Central memory CD8-positive, alpha-beta T cell (primary cell): ENCODE measurements at regions not wholly inside any gene's neighbourhood (a gene's known extent, or its start where the extent isn't known, plus 50 kb on each side); places are given as distances from the start of the nearest gene placed in this dataset.
"Not testable (repeated sequence)": the region's sequence is repeated elsewhere in the genome, so short reads cannot be mapped to it uniquely, and the experiment has no call there.

Source experiments
- ATAC-seq: fragments of 150-1000 bp; cut with Tn5 transposase; replicated peaks from 2 replicates; pipeline ENCODE4 v1.10.0; 2022; ENCODE audit warnings: mild to moderate bottlenecking, moderate FRiP score, moderate number of reproducible peaks; ENCODE audit not compliant: poor library complexity, severe bottlenecking; ENCODE audit errors: extremely low read depth
- DNase-seq, 2 donors: peaks; one replicate each; pipeline ENCODE4 v3.0.0; 2021; ENCODE audit warnings: low spot score in 2 of 2
- H3K27ac Mint-ChIP-seq: one replicate; pipeline ENCODE4 v1.8.0; 2022; ENCODE audit warnings: low read depth, mild to moderate bottlenecking, moderate library complexity, mixed read lengths
- H3K27me3 Mint-ChIP-seq: one replicate; pipeline ENCODE4 v1.8.0; 2022; ENCODE audit warnings: mixed read lengths
- H3K36me3 Mint-ChIP-seq: one replicate; pipeline ENCODE4 v1.8.0; 2022; ENCODE audit warnings: mild to moderate bottlenecking, moderate library complexity, mixed read lengths; ENCODE audit not compliant: insufficient read depth
- H3K4me1 Mint-ChIP-seq: one replicate; pipeline ENCODE4 v1.8.0; 2022; ENCODE audit warnings: mixed read lengths
- H3K4me3 Mint-ChIP-seq: one replicate; pipeline ENCODE4 v1.8.0; 2022; ENCODE audit warnings: mild to moderate bottlenecking, moderate library complexity, mixed read lengths
- H3K9me3 Mint-ChIP-seq: one replicate; pipeline ENCODE4 v1.8.0; 2022; ENCODE audit warnings: mixed read lengths

DNA sequence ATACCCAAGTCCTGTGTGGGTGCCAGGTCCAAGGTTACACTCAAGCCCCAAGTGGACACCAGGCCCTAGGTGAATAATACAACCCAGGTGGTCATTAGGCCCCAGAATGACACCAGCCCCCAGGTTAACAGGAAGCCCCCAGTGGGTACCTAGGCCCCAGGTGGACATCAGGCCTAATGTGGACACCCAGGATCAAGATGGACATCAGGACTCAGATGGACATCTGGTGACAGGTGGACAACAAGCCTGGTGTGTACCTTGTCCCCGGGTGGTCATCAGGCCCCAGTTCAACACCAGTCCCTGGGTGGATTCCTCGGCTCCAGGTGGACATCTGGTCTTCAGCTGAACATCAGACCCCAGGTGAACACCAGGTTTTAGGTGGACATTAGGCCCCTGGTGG is 1485.4 kb upstream of the TPTE start:
- not testable (repeated sequence) for ATAC-seq, H3K36me3 Mint-ChIP-seq, H3K4me3 Mint-ChIP-seq, H3K9me3 Mint-ChIP-seq, DNase-seq, H3K27ac Mint-ChIP-seq, H3K27me3 Mint-ChIP-seq, H3K4me1 Mint-ChIP-seq

DNA sequence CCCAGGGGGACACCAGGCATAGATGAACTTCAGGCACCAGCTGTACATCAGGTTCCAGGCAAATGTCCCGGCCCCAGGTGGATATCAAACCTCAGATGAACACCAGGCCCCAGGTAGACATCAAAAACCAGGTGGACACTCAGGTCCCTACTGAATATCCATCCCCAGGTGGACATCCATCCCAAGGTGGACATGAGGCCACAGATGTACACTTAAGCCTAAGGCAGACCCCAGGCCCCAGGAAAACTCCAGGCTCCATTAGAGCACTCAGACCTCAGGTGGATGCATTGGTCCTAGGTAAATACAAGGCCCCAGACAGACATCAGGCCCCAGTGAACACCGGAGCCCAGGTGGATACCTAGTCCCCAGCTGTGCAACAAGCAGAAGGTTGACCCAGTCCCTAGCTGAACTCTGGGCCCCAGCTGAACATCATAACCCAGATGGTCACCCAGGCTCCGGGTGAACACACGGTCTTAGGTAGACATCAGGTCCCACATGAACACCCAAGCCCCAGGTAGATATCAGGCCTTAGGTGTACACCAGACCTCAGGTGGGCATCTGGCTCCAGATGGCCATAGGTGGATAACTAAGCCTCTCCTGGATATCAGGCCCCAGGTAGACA is 1484.3 kb upstream of the TPTE start:
- not testable (repeated sequence) for H3K27me3 Mint-ChIP-seq, H3K9me3 Mint-ChIP-seq, ATAC-seq, H3K27ac Mint-ChIP-seq, H3K4me1 Mint-ChIP-seq, H3K36me3 Mint-ChIP-seq, H3K4me3 Mint-ChIP-seq
- peak in 1 of 2 donors; percentile 5 for DNase-seq

DNA sequence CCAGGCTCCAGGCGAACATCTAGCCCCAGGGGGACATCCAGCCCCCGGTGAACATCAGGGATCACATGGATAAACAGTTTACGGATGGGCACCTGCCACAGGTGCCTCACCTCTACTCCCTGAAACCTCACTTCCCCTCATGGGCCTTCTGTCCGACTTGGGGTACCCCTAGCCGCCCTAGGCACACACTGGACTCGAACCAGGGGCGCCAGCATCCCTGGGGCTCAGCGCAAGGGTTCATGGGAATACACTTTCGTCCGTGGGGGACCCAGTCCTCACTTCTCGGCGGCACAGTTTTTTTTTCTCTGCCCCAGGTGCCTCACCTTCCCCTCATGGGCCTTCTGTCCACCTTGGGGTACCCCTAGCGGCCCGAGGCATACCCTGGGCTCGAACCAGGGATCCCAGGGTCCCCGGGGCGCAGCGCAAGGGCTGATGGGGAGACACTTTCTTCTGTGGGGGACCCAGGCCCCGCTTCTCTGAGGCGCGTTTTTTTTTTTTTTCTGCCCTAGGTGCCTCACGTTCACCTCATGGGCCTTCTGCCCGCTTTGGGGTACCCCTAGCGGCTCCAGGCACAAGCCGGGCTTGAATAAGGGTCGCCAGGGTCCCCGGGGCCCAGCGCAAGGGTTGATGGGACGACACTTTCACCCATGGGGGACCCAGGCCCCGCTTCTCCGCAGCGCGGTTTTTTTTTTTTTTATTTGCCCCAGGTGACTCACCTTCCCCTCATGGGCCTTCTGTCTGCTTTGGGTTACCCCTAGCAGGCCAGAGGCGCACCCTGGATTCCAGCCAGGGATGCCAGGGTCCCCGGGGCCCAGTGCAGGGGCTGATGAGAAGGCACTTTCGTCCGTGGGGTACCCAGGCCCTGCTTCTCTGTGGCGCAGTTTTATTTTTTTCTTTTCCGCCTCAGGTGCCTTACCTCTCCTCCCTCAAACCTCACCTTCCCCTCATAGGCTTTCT is 1483.5 kb upstream of the TPTE start:
- H3K4me1 Mint-ChIP-seq, ATAC-seq, H3K4me3 Mint-ChIP-seq, H3K9me3 Mint-ChIP-seq, H3K36me3 Mint-ChIP-seq, H3K27me3 Mint-ChIP-seq, H3K27ac Mint-ChIP-seq: not testable (repeated sequence)
- DNase-seq: peak in 1 of 2 donors; percentile 11

DNA sequence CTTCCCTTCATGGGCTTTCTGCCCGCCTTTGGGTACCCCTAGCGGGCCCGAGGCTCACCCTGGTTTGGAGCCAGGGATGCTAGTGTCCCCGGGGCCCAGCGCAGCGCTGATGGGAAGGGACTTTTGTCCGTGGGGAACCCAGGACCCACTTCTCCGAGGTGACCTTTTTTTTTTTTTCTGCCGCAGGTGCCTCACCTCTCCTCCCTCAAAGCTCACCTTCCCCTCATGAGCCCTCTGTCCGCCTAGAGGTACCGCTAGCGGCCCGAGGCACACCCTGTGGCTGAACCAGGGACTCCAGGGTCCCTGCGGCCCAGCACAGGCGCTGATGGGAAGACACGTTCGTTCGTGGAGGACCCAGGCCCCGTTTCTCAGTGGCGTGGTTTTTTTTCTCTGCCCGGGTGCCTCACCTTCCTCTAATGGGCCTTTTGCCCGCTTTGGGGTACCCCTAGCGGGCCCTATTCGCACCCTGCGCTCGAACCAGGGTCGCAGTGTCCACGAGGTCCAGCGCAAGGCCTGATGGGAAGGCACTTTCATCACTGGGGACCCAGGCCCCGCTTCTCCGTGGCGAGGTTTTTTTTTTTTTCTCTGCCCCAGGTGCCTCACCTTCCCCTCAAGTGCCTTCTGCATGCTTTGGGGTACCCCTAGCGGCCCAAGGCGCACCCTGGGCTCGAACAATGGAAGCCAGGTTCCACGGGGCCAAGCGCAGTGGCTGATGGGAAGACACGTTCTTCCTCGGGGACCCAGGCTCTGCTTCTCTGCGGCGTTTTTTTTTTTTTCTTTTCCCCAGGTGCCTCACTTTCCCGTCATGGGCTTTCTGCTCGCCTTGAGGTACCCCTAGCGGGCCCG is 1481.6 kb upstream of the TPTE start:
- H3K4me3 Mint-ChIP-seq, H3K27me3 Mint-ChIP-seq, H3K9me3 Mint-ChIP-seq, H3K36me3 Mint-ChIP-seq, H3K4me1 Mint-ChIP-seq, H3K27ac Mint-ChIP-seq, ATAC-seq: not testable (repeated sequence)
- DNase-seq: peak in 1 of 2 donors; percentile 13

DNA sequence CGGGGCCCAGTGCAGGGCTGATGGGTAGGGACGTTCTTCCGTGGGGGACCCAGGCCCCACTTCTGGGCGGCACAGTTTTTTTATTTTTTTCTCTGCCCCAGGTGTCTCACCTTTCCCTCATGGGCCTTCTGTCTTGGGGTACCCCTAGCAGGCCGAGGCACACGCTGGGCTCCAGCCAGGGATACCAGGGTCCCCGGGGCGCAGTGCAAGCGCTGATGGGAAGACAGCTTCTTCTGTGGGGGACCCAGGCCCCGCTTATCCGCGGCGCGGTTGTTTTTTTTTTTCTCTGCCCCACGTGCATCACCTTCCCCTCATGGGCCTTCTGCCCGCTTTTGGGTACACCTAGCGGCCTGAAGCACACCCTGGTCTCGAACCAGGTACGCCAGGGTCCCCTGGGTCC is 1481.0 kb upstream of the TPTE start:
- not testable (repeated sequence) for ATAC-seq, H3K27me3 Mint-ChIP-seq, H3K4me3 Mint-ChIP-seq, H3K27ac Mint-ChIP-seq, H3K4me1 Mint-ChIP-seq, H3K36me3 Mint-ChIP-seq, H3K9me3 Mint-ChIP-seq
- peak in 1 of 2 donors; percentile 11 for DNase-seq

DNA sequence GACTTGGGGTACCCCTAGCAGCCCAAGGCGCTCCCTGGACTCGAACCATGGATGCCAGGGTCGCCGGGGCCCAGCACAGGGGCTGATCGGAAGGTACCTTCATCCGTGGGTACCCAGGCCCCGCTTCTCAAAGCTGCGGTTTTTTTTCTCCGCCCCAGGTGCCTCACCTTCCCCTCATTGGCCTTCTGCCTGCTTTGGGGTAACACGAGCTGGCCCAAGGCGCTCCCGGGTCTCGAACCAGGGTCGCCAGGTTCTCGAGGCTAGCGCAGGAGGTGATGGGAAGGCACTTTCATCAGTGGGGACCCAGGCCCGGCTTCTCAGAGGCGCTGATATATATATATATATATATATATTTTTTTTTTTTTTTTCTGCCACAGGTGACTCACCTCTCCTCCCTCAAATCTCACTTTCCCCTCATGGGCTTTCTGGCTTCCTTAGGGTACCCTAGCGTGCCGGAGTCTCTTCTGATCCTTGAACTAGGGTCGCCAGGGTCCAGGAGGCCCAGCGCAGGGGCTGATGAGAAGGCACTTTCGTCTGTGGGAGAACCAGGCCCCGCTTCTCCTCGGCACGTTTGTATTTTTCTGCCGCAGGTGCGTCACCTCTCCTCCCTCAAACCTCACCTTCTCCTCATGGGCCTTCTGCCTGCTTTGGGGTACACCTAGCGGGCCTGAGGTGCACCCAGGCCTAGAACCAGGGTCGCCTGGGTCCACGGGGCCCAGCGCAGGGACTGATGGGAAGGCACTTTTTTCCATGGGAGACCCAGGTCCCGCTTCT is 1480.0 kb upstream of the TPTE start:
- H3K4me3 Mint-ChIP-seq, H3K27me3 Mint-ChIP-seq, H3K27ac Mint-ChIP-seq, H3K4me1 Mint-ChIP-seq, H3K9me3 Mint-ChIP-seq, H3K36me3 Mint-ChIP-seq, ATAC-seq: not testable (repeated sequence)
- peak in 1 of 2 donors; percentile 10 for DNase-seq

DNA sequence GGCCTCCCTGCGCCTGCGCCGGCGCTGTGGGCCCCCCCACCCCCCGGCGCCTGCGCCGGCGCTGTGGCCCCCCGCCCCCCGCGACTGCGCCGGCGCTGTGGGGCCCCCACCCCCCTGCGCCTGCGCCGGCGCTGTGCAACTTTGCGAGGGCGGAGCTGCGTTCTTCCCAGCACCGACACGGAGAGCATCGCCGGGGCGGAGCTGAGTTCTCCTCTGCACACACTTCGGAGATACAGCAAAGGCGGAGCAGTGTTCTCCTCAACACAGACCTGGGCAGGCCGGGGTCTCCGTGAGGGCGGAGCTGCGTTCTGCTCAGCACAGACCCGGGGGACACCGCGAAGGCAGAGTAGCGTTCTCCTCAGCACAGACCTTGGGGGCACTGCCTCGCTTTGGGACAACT is 1478.3 kb upstream of the TPTE start:
- H3K4me3 Mint-ChIP-seq, DNase-seq, H3K4me1 Mint-ChIP-seq, H3K9me3 Mint-ChIP-seq, H3K27me3 Mint-ChIP-seq, ATAC-seq, H3K36me3 Mint-ChIP-seq, H3K27ac Mint-ChIP-seq: not testable (repeated sequence)

DNA sequence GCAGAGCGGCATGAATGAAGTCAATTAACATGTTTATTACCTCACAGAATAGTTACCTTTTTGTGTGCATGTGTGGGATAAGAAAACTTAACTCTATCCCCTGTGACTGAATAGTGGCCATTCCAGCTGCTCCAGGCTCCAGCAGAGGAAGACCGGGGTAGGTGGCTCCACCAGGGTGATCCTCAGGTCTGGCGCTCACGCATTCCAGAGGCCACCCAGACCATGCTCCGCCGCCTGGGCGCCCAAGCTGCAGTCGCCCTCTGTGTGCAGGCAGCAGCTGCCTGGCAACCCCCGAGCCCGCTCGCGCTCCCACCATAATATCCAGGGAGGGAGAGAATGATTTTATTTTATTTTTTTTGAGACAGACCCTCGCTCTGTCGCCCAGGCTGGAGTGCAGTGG is 1474.5 kb upstream of the TPTE start:
- H3K27ac Mint-ChIP-seq, H3K4me1 Mint-ChIP-seq, ATAC-seq, H3K9me3 Mint-ChIP-seq, H3K27me3 Mint-ChIP-seq, H3K36me3 Mint-ChIP-seq, H3K4me3 Mint-ChIP-seq, DNase-seq: not testable (repeated sequence)

DNA sequence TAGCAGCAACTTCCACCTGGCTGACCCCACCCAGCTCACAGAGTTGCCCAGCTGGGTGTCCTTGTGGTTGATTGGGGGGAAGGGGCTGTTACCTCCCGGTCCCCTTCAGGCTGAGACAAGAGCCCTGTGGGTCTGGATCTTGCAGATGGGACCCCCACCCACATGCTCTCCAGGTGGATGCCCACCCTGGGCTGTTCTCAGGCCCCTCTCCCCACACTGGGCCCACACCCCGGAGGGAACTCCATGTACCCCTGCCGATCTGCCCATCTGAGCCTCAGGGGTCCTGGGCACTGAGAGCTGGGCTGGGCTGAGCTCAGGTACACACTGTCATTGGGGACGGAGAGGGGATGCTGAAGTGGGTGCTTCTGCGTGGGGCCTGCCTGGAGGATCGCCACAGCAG is 1453.9 kb upstream of the TPTE start:
- H3K4me1 Mint-ChIP-seq, DNase-seq, ATAC-seq, H3K4me3 Mint-ChIP-seq, H3K36me3 Mint-ChIP-seq, H3K27ac Mint-ChIP-seq, H3K9me3 Mint-ChIP-seq, H3K27me3 Mint-ChIP-seq: not testable (repeated sequence)

DNA sequence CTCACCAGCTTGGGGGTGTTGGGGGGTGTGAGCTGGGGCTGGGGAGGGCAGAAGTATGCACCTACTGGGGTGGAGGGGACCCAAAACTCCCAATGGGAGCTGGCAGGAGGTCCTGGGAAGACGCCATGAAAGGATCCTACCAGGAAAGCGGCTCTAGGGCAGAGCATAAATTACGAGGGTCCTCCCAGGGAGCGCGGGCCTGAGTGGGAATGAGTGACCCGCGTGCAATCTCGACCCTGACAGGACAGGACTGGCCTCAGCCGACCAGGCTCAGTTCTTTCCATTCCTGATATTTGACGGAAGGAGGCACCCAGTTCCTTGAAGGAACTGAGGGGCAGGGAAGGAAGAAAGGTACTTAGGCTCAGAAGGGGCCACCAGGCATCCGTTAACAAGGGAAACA is 1452.8 kb upstream of the TPTE start:
- not testable (repeated sequence) for H3K27me3 Mint-ChIP-seq, DNase-seq, H3K36me3 Mint-ChIP-seq, H3K4me1 Mint-ChIP-seq, ATAC-seq, H3K27ac Mint-ChIP-seq, H3K9me3 Mint-ChIP-seq, H3K4me3 Mint-ChIP-seq

DNA sequence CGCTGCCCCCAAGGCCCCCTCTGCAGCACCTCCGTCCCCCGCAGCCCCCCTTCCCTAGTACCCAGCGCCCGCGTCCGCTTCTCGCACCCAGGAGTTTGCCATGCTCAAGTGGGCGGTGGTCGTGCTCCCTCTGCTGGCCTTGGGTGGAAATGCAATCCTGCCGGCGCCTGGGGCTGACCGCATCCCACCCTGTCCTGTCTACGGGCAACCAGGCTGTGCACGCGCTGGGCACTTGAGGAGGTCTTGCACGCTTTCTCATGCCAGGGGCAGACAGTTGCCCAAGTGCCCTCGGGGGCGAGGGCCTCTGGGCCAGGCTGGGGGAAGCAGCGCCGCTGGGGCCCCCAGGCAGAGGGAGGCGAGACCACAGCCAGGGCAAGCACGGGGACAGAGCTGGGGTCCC is 1450.7 kb upstream of the TPTE start:
- not testable (repeated sequence) for ATAC-seq, H3K27ac Mint-ChIP-seq, H3K27me3 Mint-ChIP-seq, DNase-seq, H3K4me3 Mint-ChIP-seq, H3K4me1 Mint-ChIP-seq, H3K36me3 Mint-ChIP-seq, H3K9me3 Mint-ChIP-seq

DNA sequence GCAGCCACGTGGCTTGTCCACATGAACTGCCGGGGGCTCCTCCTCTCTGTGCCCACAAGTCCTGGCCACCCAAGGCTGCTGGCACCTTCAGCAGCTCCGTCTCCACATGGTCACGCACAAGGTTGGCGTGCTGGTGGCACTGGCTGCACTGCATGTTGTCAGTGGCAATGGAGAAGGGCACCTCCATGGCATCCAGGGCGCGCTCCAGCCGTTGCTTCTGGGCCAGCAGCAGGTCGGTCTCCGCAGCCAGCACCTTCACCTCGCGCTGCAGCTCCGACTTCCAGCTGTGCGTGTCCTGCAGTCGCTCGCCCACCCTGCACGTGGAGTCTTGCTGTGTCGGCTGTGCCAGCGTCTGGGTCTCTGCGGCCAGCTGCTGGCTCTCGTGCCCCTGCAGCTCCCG is 1448.4 kb upstream of the TPTE start:
- not testable (repeated sequence) for H3K36me3 Mint-ChIP-seq, H3K4me1 Mint-ChIP-seq, ATAC-seq, H3K9me3 Mint-ChIP-seq, H3K27ac Mint-ChIP-seq, H3K27me3 Mint-ChIP-seq, H3K4me3 Mint-ChIP-seq, DNase-seq
